ENCODE measurements at regions not wholly inside any gene's neighbourhood (a gene's known extent, or its start where the extent isn't known, plus 50 kb on each side); places are given as distances from the start of the nearest gene placed in this dataset.

DNA sequence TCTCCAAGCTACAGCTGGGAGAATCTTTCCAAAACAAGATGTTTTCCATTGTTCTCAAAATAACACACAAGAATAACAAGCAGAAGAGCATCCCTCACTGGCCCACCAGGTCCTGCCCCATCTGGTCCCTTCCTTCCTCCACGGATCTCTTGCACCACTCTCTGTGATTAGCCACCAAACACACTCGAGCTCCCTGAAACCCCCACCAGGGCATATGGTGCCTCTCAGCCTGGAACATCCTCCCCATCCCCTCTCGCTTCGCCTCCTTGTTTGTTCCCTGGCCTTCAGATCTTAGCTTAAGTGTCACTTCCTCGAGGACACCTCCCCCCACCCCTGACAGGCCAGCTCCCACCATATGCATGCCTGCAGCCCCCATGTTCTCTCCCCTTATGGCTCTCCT lies 496.6 kb upstream of the PROK2 start:
- TF ChIP-seq, protein P1, sequence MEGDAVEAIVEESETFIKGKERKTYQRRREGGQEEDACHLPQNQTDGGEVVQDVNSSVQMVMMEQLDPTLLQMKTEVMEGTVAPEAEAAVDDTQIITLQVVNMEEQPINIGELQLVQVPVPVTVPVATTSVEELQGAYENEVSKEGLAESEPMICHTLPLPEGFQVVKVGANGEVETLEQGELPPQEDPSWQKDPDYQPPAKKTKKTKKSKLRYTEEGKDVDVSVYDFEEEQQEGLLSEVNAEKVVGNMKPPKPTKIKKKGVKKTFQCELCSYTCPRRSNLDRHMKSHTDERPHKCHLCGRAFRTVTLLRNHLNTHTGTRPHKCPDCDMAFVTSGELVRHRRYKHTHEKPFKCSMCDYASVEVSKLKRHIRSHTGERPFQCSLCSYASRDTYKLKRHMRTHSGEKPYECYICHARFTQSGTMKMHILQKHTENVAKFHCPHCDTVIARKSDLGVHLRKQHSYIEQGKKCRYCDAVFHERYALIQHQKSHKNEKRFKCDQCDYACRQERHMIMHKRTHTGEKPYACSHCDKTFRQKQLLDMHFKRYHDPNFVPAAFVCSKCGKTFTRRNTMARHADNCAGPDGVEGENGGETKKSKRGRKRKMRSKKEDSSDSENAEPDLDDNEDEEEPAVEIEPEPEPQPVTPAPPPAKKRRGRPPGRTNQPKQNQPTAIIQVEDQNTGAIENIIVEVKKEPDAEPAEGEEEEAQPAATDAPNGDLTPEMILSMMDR (IDR thresholded peaks at IDR 0.05; ENCODE audit: low read depth, low read length), result no peak
- TF ChIP-seq POLR2A (IDR thresholded peaks at IDR 0.05; ENCODE audit: extremely low read depth, insufficient read length) (no peak), MYC (IDR thresholded peaks at IDR 0.05; ENCODE audit: low read depth, low read length) (no peak)
- TF ChIP-seq, protein P2, sequence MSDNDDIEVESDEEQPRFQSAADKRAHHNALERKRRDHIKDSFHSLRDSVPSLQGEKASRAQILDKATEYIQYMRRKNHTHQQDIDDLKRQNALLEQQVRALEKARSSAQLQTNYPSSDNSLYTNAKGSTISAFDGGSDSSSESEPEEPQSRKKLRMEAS (IDR thresholded peaks at IDR 0.05; ENCODE audit: low read depth, low read length), result no peak
